Keratinocyte (primary cell): ENCODE measurements at regions not wholly inside any gene's neighbourhood (a gene's known extent, or its start where the extent isn't known, plus 50 kb on each side); places are given as distances from the start of the nearest gene placed in this dataset.

Experiments used
- DNase-seq: peaks from one replicate; pipeline ENCODE4 v3.0.0-alpha.2; 2011; ENCODE audit warnings: low read depth, missing footprints, low spot score
- FAIRE-seq: peaks from 2 replicates; lab custom pipeline; 2011; peaks lifted over from hg19 to GRCh38; lab: Jason Lieb, UNC
- H2AFZ ChIP-seq: 2 replicates; pipeline ENCODE4 v1.6.0; 2012; ENCODE audit warnings: low read length, control low read depth, inconsistent platforms; ENCODE audit not compliant: control insufficient read depth
- H3K27ac ChIP-seq: 2 replicates; pipeline ENCODE4 v1.5.1; 2011; ENCODE audit warnings: low read length; ENCODE audit not compliant: control insufficient read depth, insufficient read depth
- H3K27me3 ChIP-seq: 3 replicates; pipeline ENCODE4 v1.6.0; 2011; ENCODE audit warnings: low read length; ENCODE audit not compliant: control insufficient read depth, insufficient read depth; ENCODE audit errors: extremely low read depth
- H3K36me3 ChIP-seq, 2 experiments: 2 replicates in 1 of 2; 3 replicates in 1 of 2; pipeline ENCODE4 v1.5.1; 2011; ENCODE audit warnings: low read length in 2 of 2, mild to moderate bottlenecking in 1 of 2; ENCODE audit not compliant: control insufficient read depth in 2 of 2, insufficient read depth in 2 of 2; ENCODE audit errors: extremely low read depth in 1 of 2
- H3K4me1 ChIP-seq: 3 replicates; pipeline ENCODE4 v1.5.1; 2011; ENCODE audit warnings: low read length; ENCODE audit not compliant: control insufficient read depth, insufficient read depth; ENCODE audit errors: extremely low read depth
- H3K4me2 ChIP-seq: 3 replicates; pipeline ENCODE4 v1.6.0; 2011; ENCODE audit warnings: low read depth, low read length; ENCODE audit not compliant: control insufficient read depth, insufficient read depth; ENCODE audit errors: extremely low read depth
- H3K4me3 ChIP-seq, 3 experiments: fragments of 200-600 bp in 1 of 3; sonication (generic) in 1 of 3; 2 replicates in 2 of 3; 3 replicates in 1 of 3; pipeline ENCODE4 v1.5.1; 2011 to 2016; ENCODE audit warnings: low read length in 3 of 3, mild to moderate bottlenecking in 3 of 3, control low read depth in 2 of 3, inconsistent platforms in 1 of 3, low read depth in 1 of 3, mixed read lengths in 1 of 3, mixed run types in 1 of 3, moderate library complexity in 1 of 3; ENCODE audit not compliant: control insufficient read depth in 2 of 3, insufficient read depth in 2 of 3; ENCODE audit errors: extremely low read depth in 1 of 3
- H3K79me2 ChIP-seq: 2 replicates; pipeline ENCODE4 v1.6.0; 2012; ENCODE audit warnings: low read length; ENCODE audit not compliant: control insufficient read depth, insufficient read depth
- H3K9ac ChIP-seq: 3 replicates; pipeline ENCODE4 v1.6.0; 2011; ENCODE audit warnings: low read length; ENCODE audit not compliant: control insufficient read depth, insufficient read depth; ENCODE audit errors: extremely low read depth
- H3K9me1 ChIP-seq: 3 replicates; pipeline ENCODE4 v1.6.0; 2011; ENCODE audit warnings: low read length; ENCODE audit not compliant: control insufficient read depth, insufficient read depth; ENCODE audit errors: extremely low read depth
- H3K9me3 ChIP-seq: 2 replicates; pipeline ENCODE4 v1.5.1; 2012; ENCODE audit warnings: low read depth, low read length; ENCODE audit not compliant: control insufficient read depth
- H4K20me1 ChIP-seq: 3 replicates; pipeline ENCODE4 v1.6.0; 2011; ENCODE audit warnings: low read length; ENCODE audit not compliant: control insufficient read depth, insufficient read depth; ENCODE audit errors: extremely low read depth
- CTCF ChIP-seq, 3 experiments: IDR thresholded peaks in 1 of 3; conservative IDR thresholded peaks in 1 of 3; optimal IDR thresholded peaks in 1 of 3; 2 replicates in 2 of 3; 3 replicates in 1 of 3; pipeline versions ENCODE3 to v1.5.1; 2011; ENCODE audit warnings: low read length in 3 of 3, mild to moderate bottlenecking in 3 of 3, moderate library complexity in 2 of 3, control low read depth in 1 of 3, inconsistent platforms in 1 of 3; ENCODE audit not compliant: insufficient read depth in 2 of 3; ENCODE audit errors: extremely low read depth in 1 of 3
- EZH2 ChIP-seq: IDR thresholded peaks from one replicate; pipeline ENCODE4 v1.6.1; 2012; ENCODE audit warnings: inconsistent platforms, mild to moderate bottlenecking, low read length, moderate library complexity
- dilution Hi-C: fragments of 300-500 bp; cut with MboI; formaldehyde crosslinking; loops from one replicate; pipeline ENCODE4 v1.7.0; 2020; ENCODE audit warnings: low sequenced_read_pairs; ENCODE audit not compliant: extremely low pct_ligation_motif_present

- TF ChIP-seq EZH2, result no peak
- TF ChIP-seq CTCF (optimal IDR thresholded peaks at IDR 0.05 in 1 of 3, IDR thresholded peaks at IDR 0.05 in 1 of 3, conservative IDR thresholded peaks at IDR 0.05 in 1 of 3; ENCODE audit: extremely low read depth in 1 of 3, insufficient read depth in 2 of 3, low read length in 3 of 3), result no peak
- Histone ChIP-seq H3K79me2 (no peaks in the 10 kb centered on the region), H3K9ac (no peak overlapping the region), H3K4me3 (no peak overlapping the region), H3K9me3 (no peaks in the 10 kb centered on the region), H3K27me3 (no peaks in the 10 kb centered on the region), H2AFZ (no peak overlapping the region), H3K27ac (no peak overlapping the region), H4K20me1 (no peaks in the 10 kb centered on the region), H3K4me1 (no peaks in the 10 kb centered on the region), H3K36me3 (no peaks in the 10 kb centered on the region), H3K4me2 (no peak overlapping the region), H3K9me1 (no peaks in the 10 kb centered on the region)
- dilution Hi-C loops, result no loop called here
- no peak for FAIRE-seq
- no peak for DNase-seq
These were observed 69.1 kb upstream of the HSF2 start for GRCh38 chr6:122330315-122330714.

- TF ChIP-seq EZH2 (no peak), CTCF (optimal IDR thresholded peaks at IDR 0.05 in 1 of 3, IDR thresholded peaks at IDR 0.05 in 1 of 3, conservative IDR thresholded peaks at IDR 0.05 in 1 of 3; ENCODE audit: extremely low read depth in 1 of 3, insufficient read depth in 2 of 3, low read length in 3 of 3) (no peak)
- Histone ChIP-seq H3K9me1 (no peaks in the 10 kb centered on the region), H3K9ac (no peak overlapping the region), H3K4me3 (no peak overlapping the region), H2AFZ (no peak overlapping the region), H3K27ac (no peak overlapping the region), H3K9me3 (no peaks in the 10 kb centered on the region), H3K79me2 (no peaks in the 10 kb centered on the region), H3K4me1 (no peaks in the 10 kb centered on the region), H3K36me3 (no peaks in the 10 kb centered on the region), H4K20me1 (no peaks in the 10 kb centered on the region), H3K4me2 (no peak overlapping the region), H3K27me3 (no peaks in the 10 kb centered on the region)
- FAIRE-seq (no peak), DNase-seq (no peak)
- dilution Hi-C loops, result no loop called here
These were observed 61.8 kb upstream of the HSF2 start for GRCh38 chr6:122337645-122338044.
